Stimulated activated effector memory CD8-positive, alpha-beta T cell treated with anti-CD3 and anti-CD28 coated beads, Interleukin-12 subunit alpha, Interleukin-12 subunit beta, amount 100 ng/mL, for 72 hours (primary cell): ENCODE measurements at regions not wholly inside any gene's neighbourhood (a gene's known extent, or its start where the extent isn't known, plus 50 kb on each side); places are given as distances from the start of the nearest gene placed in this dataset.
"Not testable (repeated sequence)": the region's sequence is repeated elsewhere in the genome, so short reads cannot be mapped to it uniquely, and the experiment has no call there.

Source experiments
- ATAC-seq: fragments of 150-1000 bp; cut with Tn5 transposase; 2 replicates; pipeline ENCODE4 v1.10.0; 2021
- DNase-seq, 2 donors: peaks; one replicate each; pipeline ENCODE4 v3.0.0; 2021 to 2022; ENCODE audit warnings: low spot score in 2 of 2
- H3K27ac Mint-ChIP-seq: one replicate; pipeline ENCODE4 v1.8.0; 2022; ENCODE audit warnings: mild to moderate bottlenecking, mixed read lengths
- H3K36me3 Mint-ChIP-seq: one replicate; pipeline ENCODE4 v1.8.0; 2022; ENCODE audit warnings: mild to moderate bottlenecking, mixed read lengths
- H3K4me1 Mint-ChIP-seq: one replicate; pipeline ENCODE4 v1.8.0; 2022; ENCODE audit warnings: mixed read lengths
- H3K4me3 Mint-ChIP-seq: one replicate; pipeline ENCODE4 v1.8.0; 2022; ENCODE audit warnings: mild to moderate bottlenecking, mixed read lengths
- H3K9me3 Mint-ChIP-seq: one replicate; pipeline ENCODE4 v1.8.0; 2022; ENCODE audit warnings: mixed read lengths

GRCh38 chr10:45201271-45201670, 114.1 kb downstream of the OR13A1 start:
- ATAC-seq (no peak), DNase-seq (no peak)
- Mint-ChIP-seq H3K36me3 (no peaks in the 10 kb centered on the region), H3K27ac (no peak overlapping the region), H3K4me1 (no peaks in the 10 kb centered on the region), H3K4me3 (no peak overlapping the region), H3K9me3 (no peaks in the 10 kb centered on the region)

- no peak for DNase-seq
- Mint-ChIP-seq H3K9me3 (no peaks in the 10 kb centered on the region), H3K4me3 (no peak overlapping the region), H3K27ac (no peak overlapping the region), H3K36me3 (no peaks in the 10 kb centered on the region), H3K4me1 (no peaks in the 10 kb centered on the region)
- no peak for ATAC-seq
These were observed 113.2 kb downstream of the OR13A1 start for GRCh38 chr10:45202242-45202641.

DNA sequence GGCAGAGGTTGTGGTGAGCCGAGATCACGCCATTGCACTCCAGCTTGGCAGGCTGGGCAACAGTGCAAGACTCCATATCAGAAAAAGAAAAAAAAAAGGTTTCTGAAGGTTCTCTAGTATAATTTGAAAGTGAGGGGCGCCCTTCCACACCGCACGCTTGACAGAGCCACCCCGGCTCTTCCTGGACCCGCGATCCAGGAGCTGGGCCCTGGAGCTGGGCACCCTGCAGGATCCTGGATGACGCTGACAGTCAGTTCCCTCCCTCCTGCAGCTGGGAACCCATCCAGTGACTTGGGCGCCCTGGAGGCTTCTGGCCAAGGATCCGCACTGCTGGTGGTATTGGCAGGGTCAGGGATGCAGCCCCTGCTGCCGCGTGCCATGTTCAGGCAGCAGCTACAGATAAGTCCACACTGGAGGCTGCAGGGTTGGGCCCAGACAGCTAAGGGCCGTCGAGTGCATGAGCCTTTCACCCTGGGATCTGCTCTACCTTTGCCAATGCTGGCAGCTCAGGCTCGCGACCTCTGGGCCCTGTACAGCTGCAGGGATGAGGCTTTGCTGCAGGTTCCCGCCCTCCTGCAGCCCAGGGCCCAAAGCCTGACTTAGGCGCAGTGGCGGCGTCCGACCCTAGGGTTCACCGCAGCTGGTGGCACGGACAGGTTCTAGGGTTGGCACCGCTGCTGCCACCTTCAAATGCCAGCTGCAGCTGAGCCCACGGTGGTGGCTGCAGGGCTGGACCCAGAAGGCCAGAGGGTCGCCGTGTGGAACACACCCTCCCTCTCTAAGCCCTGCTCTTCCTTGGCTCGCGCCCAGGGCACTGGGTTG, 110.2 kb downstream of the OR13A1 start:
- peak; percentile 28 for ATAC-seq
- Mint-ChIP-seq H3K36me3 (no peaks in the 10 kb centered on the region), H3K9me3 (no peaks in the 10 kb centered on the region)

DNA sequence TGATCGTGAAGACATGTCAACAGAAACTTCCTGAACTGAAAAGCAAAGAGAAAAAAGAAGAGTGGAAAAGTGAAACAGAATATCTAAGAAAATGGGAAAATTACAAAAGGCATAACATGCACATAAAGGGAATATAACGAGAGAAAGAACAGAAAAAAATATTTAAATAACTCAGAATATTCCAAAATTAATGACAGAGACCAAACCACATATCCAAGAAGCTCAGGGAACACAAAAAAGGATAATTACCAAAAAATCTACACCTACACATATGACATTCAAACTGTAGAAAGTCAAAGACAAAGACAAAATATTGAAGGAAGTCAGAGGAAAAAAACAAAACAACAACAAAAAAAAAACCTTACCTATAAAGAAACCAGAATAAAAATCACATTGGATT, 105.5 kb downstream of the OR13A1 start:
- no peak overlapping the region for H3K27ac Mint-ChIP-seq
- no peaks in the 10 kb centered on the region for H3K36me3 Mint-ChIP-seq

More for the DNA sequence above, 110.2 kb downstream of the OR13A1 start:
- Mint-ChIP-seq H3K4me3 (no peak overlapping the region), H3K4me1 (no peaks in the 10 kb centered on the region), H3K27ac (no peak overlapping the region)
- no peak for DNase-seq

DNA sequence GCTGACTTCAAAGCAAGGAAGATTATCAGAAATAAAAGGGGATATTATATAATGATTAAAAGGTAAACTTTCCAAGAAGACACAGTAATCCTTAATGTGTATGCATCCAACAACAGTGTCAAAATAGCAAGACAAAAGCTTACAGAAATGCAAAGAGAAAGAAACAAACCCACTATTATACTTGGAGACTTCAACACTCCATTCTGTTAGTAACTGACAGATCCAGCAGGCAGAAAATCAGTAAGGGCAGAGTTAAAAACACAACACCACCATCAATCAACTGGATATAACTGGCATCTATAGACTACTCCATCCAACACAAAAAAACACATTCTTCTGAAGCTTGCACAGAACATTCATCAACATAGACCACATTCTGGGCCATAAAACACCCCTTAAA, 103.8 kb downstream of the OR13A1 start:
- no peaks in the 10 kb centered on the region for H3K9me3 Mint-ChIP-seq

More for the DNA sequence above, 105.5 kb downstream of the OR13A1 start:
- Mint-ChIP-seq H3K9me3 (no peaks in the 10 kb centered on the region), H3K4me1 (no peaks in the 10 kb centered on the region), H3K4me3 (no peak overlapping the region)
- ATAC-seq = no peak
- DNase-seq = no peak

GRCh38 chr10:45219416-45219815, 96.0 kb downstream of the OR13A1 start:
- no peak for DNase-seq
- H3K4me1 Mint-ChIP-seq = no peaks in the 10 kb centered on the region
- H3K27ac Mint-ChIP-seq = no peak overlapping the region
- no peak for ATAC-seq
- no peaks in the 10 kb centered on the region for H3K36me3 Mint-ChIP-seq
- H3K4me3 Mint-ChIP-seq = no peak overlapping the region
- no peaks in the 10 kb centered on the region for H3K9me3 Mint-ChIP-seq

More for the DNA sequence above, 103.8 kb downstream of the OR13A1 start:
- no peak for ATAC-seq
- DNase-seq = no peak
- H3K36me3 Mint-ChIP-seq = no peaks in the 10 kb centered on the region
- no peaks in the 10 kb centered on the region for H3K4me1 Mint-ChIP-seq
- H3K4me3 Mint-ChIP-seq = no peak overlapping the region
- no peak overlapping the region for H3K27ac Mint-ChIP-seq

DNA sequence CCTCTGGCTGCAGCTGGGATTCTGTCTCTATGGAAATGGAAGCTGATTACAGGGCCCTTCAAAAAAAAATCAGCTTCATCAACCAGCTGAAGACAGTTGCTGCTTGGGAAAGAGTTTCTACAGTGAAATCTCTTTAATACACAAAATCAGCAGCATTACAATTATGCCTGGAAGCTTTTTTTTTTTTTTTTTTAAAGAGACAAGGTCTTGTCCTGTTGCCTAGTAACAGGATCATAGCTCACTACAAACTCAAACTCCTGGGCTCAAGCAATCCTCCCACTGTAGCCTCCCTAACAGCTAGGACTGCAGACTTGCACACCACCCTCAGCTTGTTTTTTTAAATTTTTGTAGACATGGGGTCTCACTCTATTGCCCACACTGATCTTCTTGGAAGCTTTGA, 94.5 kb downstream of the OR13A1 start:
- Mint-ChIP-seq H3K36me3 (no peaks in the 10 kb centered on the region), H3K27ac (no peak overlapping the region), H3K4me3 (no peak overlapping the region), H3K4me1 (no peaks in the 10 kb centered on the region), H3K9me3 (no peaks in the 10 kb centered on the region)
- no peak for DNase-seq
- ATAC-seq = no peak

DNA sequence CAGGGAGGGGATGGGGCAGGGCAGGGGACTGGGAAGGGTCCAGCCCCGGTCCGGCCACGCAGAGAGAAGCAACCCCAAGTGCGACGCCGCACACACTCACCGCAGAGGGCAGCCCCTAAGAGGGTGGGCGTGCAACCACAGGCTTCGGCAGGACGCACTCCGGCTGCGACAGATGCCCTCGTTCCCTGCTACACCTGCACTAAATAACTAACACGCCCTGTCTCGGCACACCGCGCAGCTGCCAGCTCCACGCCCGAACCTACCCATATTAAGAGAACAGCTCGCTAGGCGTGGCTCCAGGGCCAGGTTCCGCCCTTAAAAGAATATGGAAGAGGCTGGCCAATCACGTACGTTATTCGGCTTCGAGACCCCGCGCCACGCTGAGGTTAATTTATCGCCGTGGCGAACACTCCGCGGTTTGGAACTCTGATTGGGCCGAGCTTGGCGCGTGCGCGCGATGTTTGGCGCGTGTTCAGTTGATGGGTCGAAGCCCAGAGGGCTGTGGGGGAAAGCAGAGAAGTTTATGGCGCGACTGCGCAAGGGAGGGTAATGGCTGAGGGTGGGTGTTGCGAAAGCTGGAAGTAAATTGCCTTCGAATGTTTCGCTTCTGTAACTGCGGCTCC, 91.1 kb downstream of the OR13A1 start:
- peak; percentile 16 for ATAC-seq
- no peak overlapping the region for H3K4me3 Mint-ChIP-seq
- no peak for DNase-seq
- no peaks in the 10 kb centered on the region for H3K36me3 Mint-ChIP-seq
- peaks cover 4% of the 10 kb centered on the region for H3K9me3 Mint-ChIP-seq
- H3K4me1 Mint-ChIP-seq = no peaks in the 10 kb centered on the region
- H3K27ac Mint-ChIP-seq = no peak overlapping the region

GRCh38 chr10:45227042-45227441, 88.4 kb downstream of the OR13A1 start:
- Mint-ChIP-seq H3K4me1 (no peaks in the 10 kb centered on the region), H3K27ac (no peak overlapping the region), H3K9me3 (peaks cover 11% of the 10 kb centered on the region), H3K4me3 (no peak overlapping the region), H3K36me3 (no peaks in the 10 kb centered on the region)
- no peak for ATAC-seq
- DNase-seq = no peak

GRCh38 chr10:45227456-45227855, 88.0 kb downstream of the OR13A1 start:
- H3K36me3 Mint-ChIP-seq = no peaks in the 10 kb centered on the region
- H3K9me3 Mint-ChIP-seq = peaks cover 11% of the 10 kb centered on the region
- no peaks in the 10 kb centered on the region for H3K4me1 Mint-ChIP-seq
- no peak overlapping the region for H3K4me3 Mint-ChIP-seq
- ATAC-seq (no peak), DNase-seq (no peak)
- no peak overlapping the region for H3K27ac Mint-ChIP-seq

- no peaks in the 10 kb centered on the region for H3K4me1 Mint-ChIP-seq
- no peak for ATAC-seq
- no peak overlapping the region for H3K4me3 Mint-ChIP-seq
These were observed 85.6 kb downstream of the OR13A1 start for GRCh38 chr10:45229823-45230222.

GRCh38 chr10:45235260-45235769, 80.1 kb downstream of the OR13A1 start:
- not testable (repeated sequence) for H3K36me3 Mint-ChIP-seq, H3K4me3 Mint-ChIP-seq, H3K9me3 Mint-ChIP-seq, H3K27ac Mint-ChIP-seq, H3K4me1 Mint-ChIP-seq
- DNase-seq (peak; percentile 44 to 74), ATAC-seq (peak; percentile 58)

More at GRCh38 chr10:45229823-45230222, 85.6 kb downstream of the OR13A1 start:
- H3K9me3 Mint-ChIP-seq = peaks cover 11% of the 10 kb centered on the region
- no peak overlapping the region for H3K27ac Mint-ChIP-seq
- DNase-seq = no peak
- H3K36me3 Mint-ChIP-seq = no peaks in the 10 kb centered on the region

- ATAC-seq (no peak), DNase-seq (no peak)
- Mint-ChIP-seq H3K4me3 (no peak overlapping the region), H3K4me1 (no peaks in the 10 kb centered on the region), H3K36me3 (no peaks in the 10 kb centered on the region), H3K9me3 (no peaks in the 10 kb centered on the region), H3K27ac (no peak overlapping the region)
These were observed 79.6 kb downstream of the OR13A1 start for GRCh38 chr10:45235798-45236220.

DNA sequence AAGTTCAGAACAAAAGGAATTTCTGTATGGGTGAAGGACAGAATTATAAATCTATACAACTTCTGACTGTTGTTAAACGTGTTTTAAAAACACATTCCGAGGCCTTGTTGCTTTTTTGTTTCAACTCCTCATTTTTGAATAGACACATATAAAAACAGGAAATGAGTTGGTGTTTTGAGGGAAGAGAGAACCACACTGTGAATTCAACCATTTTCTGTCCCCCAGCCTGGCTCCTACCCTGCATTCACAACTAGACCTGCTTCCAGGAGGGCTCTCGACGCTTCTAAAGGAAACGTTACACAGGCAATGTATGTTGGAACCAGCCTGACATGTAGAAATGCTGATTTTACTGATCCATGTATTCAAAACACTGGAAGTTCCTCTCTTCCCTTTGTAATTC, 76.5 kb downstream of the OR13A1 start:
- no peaks in the 10 kb centered on the region for H3K9me3 Mint-ChIP-seq
- H3K36me3 Mint-ChIP-seq = no peaks in the 10 kb centered on the region
- ATAC-seq = no peak
- DNase-seq = no peak
- H3K4me3 Mint-ChIP-seq = no peak overlapping the region
- H3K4me1 Mint-ChIP-seq = no peaks in the 10 kb centered on the region
- no peak overlapping the region for H3K27ac Mint-ChIP-seq

DNA sequence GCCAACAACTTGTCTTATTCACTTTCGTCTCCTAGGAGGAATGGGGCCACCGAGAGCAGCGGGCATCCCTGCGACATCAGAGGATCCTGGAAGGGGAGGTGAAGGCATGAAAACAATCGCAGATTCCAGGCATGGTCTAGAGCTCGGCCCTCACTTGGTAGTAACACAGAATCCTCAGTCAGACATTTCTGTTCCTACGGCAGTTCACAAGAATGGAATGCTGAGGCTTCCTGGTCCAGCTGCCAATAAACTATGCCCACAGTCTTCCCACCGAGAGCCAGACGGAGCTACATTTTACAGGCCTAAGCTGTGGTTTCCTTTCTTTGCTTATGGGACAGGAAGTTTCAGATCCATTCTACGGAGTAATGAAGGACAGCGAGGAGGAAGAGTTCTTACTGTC, 75.8 kb downstream of the OR13A1 start:
- Mint-ChIP-seq H3K9me3 (no peaks in the 10 kb centered on the region), H3K27ac (no peak overlapping the region), H3K4me1 (no peaks in the 10 kb centered on the region), H3K36me3 (no peaks in the 10 kb centered on the region), H3K4me3 (no peak overlapping the region)
- ATAC-seq (no peak), DNase-seq (no peak)
